K562 (cell line): ENCODE measurements at regions not wholly inside any gene's neighbourhood (a gene's known extent, or its start where the extent isn't known, plus 50 kb on each side); places are given as distances from the start of the nearest gene placed in this dataset.

Experiments used
- EZH2 ChIP-seq: IDR thresholded peaks from 2 replicates; pipeline ENCODE4 v1.6.1; 2012; ENCODE audit warnings: low read depth, mild to moderate bottlenecking, inconsistent platforms, low read length, borderline replicate concordance
- RBM22 ChIP-seq: fragments of 200-400 bp; formaldehyde crosslinking; IDR thresholded peaks from 2 replicates; pipeline ENCODE4 v1.6.1; 2018; ENCODE audit warnings: low read length, low read depth; ENCODE audit not compliant: poor library complexity, severe bottlenecking
- RNF2 ChIP-seq: sonication (generic); IDR thresholded peaks from 2 replicates; pipeline ENCODE4 v1.6.1; 2016
- SMC3 ChIP-seq: conservative IDR thresholded peaks from 2 replicates; pipeline ENCODE4 v1.6.1; 2011; ENCODE audit warnings: low read depth, low read length, improper control_type of control experiment; ENCODE audit not compliant: insufficient read depth
- TEAD2 ChIP-seq: fragments of 450-650 bp; IDR thresholded peaks from 2 replicates; pipeline ENCODE4 v1.6.1; 2016; ENCODE audit warnings: missing genetic modification characterization, control low read depth, missing compliant biosample characterization
- ZNF589 ChIP-seq: fragments of 200-800 bp; sonication (Bioruptor generic); IDR thresholded peaks from 2 replicates; pipeline ENCODE4 v1.6.1; 2016; ENCODE audit warnings: low read depth, missing genetic modification characterization, missing compliant biosample characterization
- TF ChIP-seq, protein P1 (sequence below): fragments of 250-450 bp; sonication (Bioruptor Pico); IDR thresholded peaks from 2 replicates; pipeline ENCODE4 v1.4.0; 2020; ENCODE audit warnings: mild to moderate bottlenecking, moderate library complexity

DNA sequence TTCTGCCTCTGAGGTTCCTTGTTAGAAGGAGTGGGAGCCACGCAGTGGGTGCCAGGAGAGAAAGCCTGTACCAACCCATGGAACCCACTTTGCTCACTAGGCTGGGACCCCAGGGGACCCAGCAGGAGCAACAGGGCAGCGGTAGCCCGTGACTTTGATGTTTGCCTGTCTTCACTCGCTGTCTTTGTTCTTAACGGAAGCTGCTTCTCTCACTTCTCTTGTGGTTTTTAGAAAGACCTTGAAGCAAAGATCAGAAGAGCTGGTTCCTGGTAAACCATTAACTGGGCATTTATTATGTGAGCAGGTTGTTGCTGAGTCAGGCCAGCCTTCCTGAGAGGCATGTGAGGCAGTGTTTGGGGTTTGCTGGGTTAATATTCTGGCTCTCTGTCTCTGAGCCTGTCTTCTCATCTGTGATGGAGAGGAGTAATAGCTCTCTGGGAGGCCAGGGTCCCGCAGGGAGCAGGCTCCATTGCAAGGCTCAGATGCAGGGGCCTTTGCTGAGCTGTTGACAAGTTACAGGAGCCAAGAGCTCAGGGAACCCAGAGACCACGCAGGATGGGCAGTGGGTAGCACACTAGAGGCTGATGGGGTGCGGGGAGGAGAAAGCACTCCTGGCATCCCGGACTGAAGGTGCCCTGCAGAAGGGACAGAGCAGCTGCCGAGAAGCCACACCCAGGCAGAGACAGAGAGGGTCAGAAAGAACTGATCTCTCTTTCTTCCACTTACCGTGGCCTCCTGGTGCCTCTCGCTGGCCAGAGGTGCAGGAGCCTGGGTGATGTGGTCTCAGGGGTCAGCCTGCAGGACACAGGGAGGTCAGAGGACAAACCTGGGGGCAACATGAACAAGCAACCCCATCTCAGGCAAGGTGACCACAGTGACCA lies 367.5 kb upstream of the C1orf174 start:
- TF ChIP-seq RNF2 (no peak), SMC3 (no peak), TEAD2 (tag) (no peak), ZNF589 (no peak), EZH2 (no peak), RBM22 (no peak)
- TF ChIP-seq, protein P1, sequence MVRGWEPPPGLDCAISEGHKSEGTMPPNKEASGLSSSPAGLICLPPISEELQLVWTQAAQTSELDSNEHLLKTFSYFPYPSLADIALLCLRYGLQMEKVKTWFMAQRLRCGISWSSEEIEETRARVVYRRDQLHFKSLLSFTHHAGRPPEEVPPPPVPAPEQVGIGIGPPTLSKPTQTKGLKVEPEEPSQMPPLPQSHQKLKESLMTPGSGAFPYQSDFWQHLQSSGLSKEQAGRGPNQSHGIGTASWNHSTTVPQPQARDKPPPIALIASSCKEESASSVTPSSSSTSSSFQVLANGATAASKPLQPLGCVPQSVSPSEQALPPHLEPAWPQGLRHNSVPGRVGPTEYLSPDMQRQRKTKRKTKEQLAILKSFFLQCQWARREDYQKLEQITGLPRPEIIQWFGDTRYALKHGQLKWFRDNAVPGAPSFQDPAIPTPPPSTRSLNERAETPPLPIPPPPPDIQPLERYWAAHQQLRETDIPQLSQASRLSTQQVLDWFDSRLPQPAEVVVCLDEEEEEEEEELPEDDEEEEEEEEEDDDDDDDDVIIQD (CRISPR knock-in tag), result no peak
